ENCODE measurements at regions not wholly inside any gene's neighbourhood (a gene's known extent, or its start where the extent isn't known, plus 50 kb on each side); places are given as distances from the start of the nearest gene placed in this dataset.
A peak's percentile ranks its signal among the peaks of the same experiment; 100 is the strongest.

- DNase-seq: no peak
These were observed 119.2 kb upstream of the NCOR2 start for GRCh38 chr12:124686370-124687173.

GRCh38 chr12:124685689-124686369, 118.4 kb upstream of the NCOR2 start:
- DNase-seq: peak in 1 of 2 experiments; percentile 32

- no peak for DNase-seq
These were observed 117.7 kb upstream of the NCOR2 start for GRCh38 chr12:124684971-124685688.

- DNase-seq: no peak
These were observed 117.1 kb upstream of the NCOR2 start for GRCh38 chr12:124684496-124684895.

- DNase-seq: no peak
These were observed 116.0 kb upstream of the NCOR2 start for GRCh38 chr12:124683152-124684124.

GRCh38 chr12:124682425-124683151, 115.2 kb upstream of the NCOR2 start:
- no peak for DNase-seq

GRCh38 chr12:124681779-124682391, 114.5 kb upstream of the NCOR2 start:
- no peak for DNase-seq

GRCh38 chr12:124680863-124681778, 113.7 kb upstream of the NCOR2 start:
- DNase-seq: no peak

GRCh38 chr12:124679533-124680371, 112.3 kb upstream of the NCOR2 start:
- no peak for DNase-seq

- DNase-seq: no peak
These were observed 111.6 kb upstream of the NCOR2 start for GRCh38 chr12:124679047-124679446.

GRCh38 chr12:124678421-124678893, 111.0 kb upstream of the NCOR2 start:
- DNase-seq: no peak

- DNase-seq: no peak
These were observed 110.3 kb upstream of the NCOR2 start for GRCh38 chr12:124677552-124678356.

- DNase-seq: no peak
These were observed 109.5 kb upstream of the NCOR2 start for GRCh38 chr12:124676714-124677462.

- DNase-seq: no peak
These were observed 108.7 kb upstream of the NCOR2 start for GRCh38 chr12:124675881-124676713.

GRCh38 chr12:124674937-124675336, 107.5 kb upstream of the NCOR2 start:
- no peak for DNase-seq

All from cerebellar nuclear complex (tissue), 1 donor.